Transverse colon (tissue), 4 donors: ENCODE measurements at regions not wholly inside any gene's neighbourhood (a gene's known extent, or its start where the extent isn't known, plus 50 kb on each side); places are given as distances from the start of the nearest gene placed in this dataset.

Experiments
- DNase-seq: peaks from one replicate; pipeline ENCODE4 v3.0.0-alpha.2; 2019
- H3K27ac ChIP-seq, 4 donors: fragments of 200-600 bp; sonication (generic); 2 replicates each; pipeline ENCODE4 v1.5.1; 2016 to 2018; ENCODE audit warnings: inconsistent platforms in 4 of 4
- H3K27me3 ChIP-seq: fragments of 200-600 bp; sonication (generic); 2 replicates; pipeline ENCODE4 v1.5.1; 2017; ENCODE audit warnings: inconsistent platforms
- H3K36me3 ChIP-seq, 4 donors: fragments of 200-600 bp; sonication (generic); 2 replicates each; pipeline ENCODE4 v1.5.1; 2017 to 2019; ENCODE audit warnings: inconsistent platforms in 4 of 4
- H3K4me1 ChIP-seq, 4 donors: fragments of 200-600 bp; sonication (generic); 2 replicates each; pipeline ENCODE4 v1.5.1; 2017 to 2020; ENCODE audit warnings: inconsistent platforms in 4 of 4
- H3K4me3 ChIP-seq, 4 donors: fragments of 200-600 bp; sonication (generic); 1 replicate in 1 of 4; 2 replicates in 3 of 4; pipeline versions ENCODE4 v1.5.1 to v1.6.1; 2017 to 2019; ENCODE audit warnings: inconsistent platforms in 4 of 4
- H3K9me3 ChIP-seq, 2 donors: fragments of 200-600 bp; sonication (generic); 2 replicates each; pipeline ENCODE4 v1.5.1; 2017 to 2019; ENCODE audit warnings: inconsistent platforms in 2 of 2
- CTCF ChIP-seq, 5 experiments: fragments of 200-600 bp in 3 of 5; fragments of 450-650 bp in 2 of 5; sonication (generic) in 3 of 5; IDR thresholded peaks; 1 replicate in 2 of 5; 2 replicates in 3 of 5; pipeline ENCODE4 v1.5.1; 2016 to 2017; ENCODE audit warnings: antibody characterized with exemption in 5 of 5, inconsistent platforms in 3 of 5, mild to moderate bottlenecking in 2 of 5, moderate library complexity in 1 of 5
- EP300 ChIP-seq: sonication (generic); formaldehyde crosslinking; IDR thresholded peaks from one replicate; pipeline ENCODE4 v1.6.1; 2017; ENCODE audit warnings: antibody characterized with exemption, low read depth
- POLR2A ChIP-seq: fragments of 450-650 bp; IDR thresholded peaks from one replicate; pipeline ENCODE4 v1.6.1; 2016; ENCODE audit warnings: antibody characterized with exemption, mild to moderate bottlenecking, moderate library complexity
- POLR2AphosphoS5 ChIP-seq, 3 donors: sonication (generic); formaldehyde crosslinking; IDR thresholded peaks; one replicate each; pipeline ENCODE4 v1.6.1; 2016; ENCODE audit warnings: antibody characterized with exemption in 3 of 3
- WGBS, 2 donors: methylation state at CpG; one replicate each; pipeline ENCODE4 v1.1.5; 2018; ENCODE audit warnings: low coverage in 1 of 2; 5-methylcytosine and 5-hydroxymethylcytosine counted together
- in situ Hi-C, 4 donors: fragments of 200-750 bp; cut with MboI; loops; one replicate each; pipeline versions ENCODE4 v1.15.0 to v1.15.1; 2017; ENCODE audit warnings: low sequenced_read_pairs in 3 of 4, low pct_ligation_motif_present in 1 of 4, low pct_unique_long_range_greater_than_20kb in 1 of 4
- intact Hi-C: fragments of 100-400 bp; cut with DNase I; formaldehyde crosslinking; loops from one replicate; pipeline ENCODE4 v1.15.1; 2023; ENCODE audit warnings: low total_unique reads

- TF ChIP-seq POLR2AphosphoS5 (IDR thresholded peaks at IDR 0.05): no peak
- TF ChIP-seq EP300: no peak
- no peak for TF ChIP-seq CTCF (IDR thresholded peaks at IDR 0.05)
- no peak for TF ChIP-seq POLR2A
- intact Hi-C loops: no loop called here
- in situ Hi-C loops: no loop called here
- DNase-seq: no peak
- Histone ChIP-seq H3K4me1 (no peaks in the 10 kb centered on the region), H3K9me3 (no peaks in the 10 kb centered on the region), H3K27ac (no peak overlapping the region), H3K4me3 (no peak overlapping the region), H3K27me3 (no peaks in the 10 kb centered on the region), H3K36me3 (no peaks in the 10 kb centered on the region)
- WGBS, 2 donors: 73 to 76% methylated on average over 2 of the region's 2 CpGs
Observed at GRCh38 chr4:32226733-32227132, 1506.6 kb downstream of the PCDH7 start.

GRCh38 chr4:32243926-32244325, 1523.8 kb downstream of the PCDH7 start:
- intact Hi-C loops: no loop called here
- WGBS, 2 donors: 36 to 96% methylated on average over 2 to 3 of the region's 3 CpGs
- TF ChIP-seq CTCF (IDR thresholded peaks at IDR 0.05): no peak
- TF ChIP-seq POLR2AphosphoS5 (IDR thresholded peaks at IDR 0.05): no peak
- TF ChIP-seq POLR2A: no peak
- no peak for TF ChIP-seq EP300
- no peaks in the 10 kb centered on the region for H3K4me1 ChIP-seq
- no peaks in the 10 kb centered on the region for H3K36me3 ChIP-seq
- H3K9me3 ChIP-seq: no peaks in the 10 kb centered on the region
- DNase-seq: no peak
- H3K4me3 ChIP-seq: no peak overlapping the region
- H3K27ac ChIP-seq: no peak overlapping the region
- in situ Hi-C loops: no loop called here
- H3K27me3 ChIP-seq: no peaks in the 10 kb centered on the region

- Histone ChIP-seq H3K27me3 (no peaks in the 10 kb centered on the region), H3K27ac (no peak overlapping the region), H3K4me1 (no peaks in the 10 kb centered on the region), H3K4me3 (no peak overlapping the region), H3K36me3 (no peaks in the 10 kb centered on the region), H3K9me3 (no peaks in the 10 kb centered on the region)
- in situ Hi-C loops (no loop called here), intact Hi-C loops (no loop called here)
- DNase-seq: no peak
- 48 to 60% methylated on average over 2 of the region's 2 CpGs for WGBS, 2 donors
- TF ChIP-seq EP300 (no peak), CTCF (IDR thresholded peaks at IDR 0.05) (no peak), POLR2AphosphoS5 (IDR thresholded peaks at IDR 0.05) (no peak), POLR2A (no peak)
Observed at GRCh38 chr4:32249040-32249439, 1528.9 kb downstream of the PCDH7 start.

GRCh38 chr4:32251126-32251525, 1531.0 kb downstream of the PCDH7 start:
- 94 to 100% methylated on average over 1 of the region's 1 CpG for WGBS, 2 donors
- DNase-seq: no peak
- Histone ChIP-seq H3K4me1 (no peaks in the 10 kb centered on the region), H3K27ac (no peak overlapping the region), H3K36me3 (no peaks in the 10 kb centered on the region), H3K27me3 (no peaks in the 10 kb centered on the region), H3K9me3 (no peaks in the 10 kb centered on the region), H3K4me3 (no peak overlapping the region)
- TF ChIP-seq EP300: no peak
- no peak for TF ChIP-seq CTCF (IDR thresholded peaks at IDR 0.05)
- TF ChIP-seq POLR2AphosphoS5 (IDR thresholded peaks at IDR 0.05): no peak
- no peak for TF ChIP-seq POLR2A
- in situ Hi-C loops (no loop called here), intact Hi-C loops (no loop called here)
